ENCODE measurements at regions not wholly inside any gene's neighbourhood (a gene's known extent, or its start where the extent isn't known, plus 50 kb on each side); places are given as distances from the start of the nearest gene placed in this dataset.

DNA sequence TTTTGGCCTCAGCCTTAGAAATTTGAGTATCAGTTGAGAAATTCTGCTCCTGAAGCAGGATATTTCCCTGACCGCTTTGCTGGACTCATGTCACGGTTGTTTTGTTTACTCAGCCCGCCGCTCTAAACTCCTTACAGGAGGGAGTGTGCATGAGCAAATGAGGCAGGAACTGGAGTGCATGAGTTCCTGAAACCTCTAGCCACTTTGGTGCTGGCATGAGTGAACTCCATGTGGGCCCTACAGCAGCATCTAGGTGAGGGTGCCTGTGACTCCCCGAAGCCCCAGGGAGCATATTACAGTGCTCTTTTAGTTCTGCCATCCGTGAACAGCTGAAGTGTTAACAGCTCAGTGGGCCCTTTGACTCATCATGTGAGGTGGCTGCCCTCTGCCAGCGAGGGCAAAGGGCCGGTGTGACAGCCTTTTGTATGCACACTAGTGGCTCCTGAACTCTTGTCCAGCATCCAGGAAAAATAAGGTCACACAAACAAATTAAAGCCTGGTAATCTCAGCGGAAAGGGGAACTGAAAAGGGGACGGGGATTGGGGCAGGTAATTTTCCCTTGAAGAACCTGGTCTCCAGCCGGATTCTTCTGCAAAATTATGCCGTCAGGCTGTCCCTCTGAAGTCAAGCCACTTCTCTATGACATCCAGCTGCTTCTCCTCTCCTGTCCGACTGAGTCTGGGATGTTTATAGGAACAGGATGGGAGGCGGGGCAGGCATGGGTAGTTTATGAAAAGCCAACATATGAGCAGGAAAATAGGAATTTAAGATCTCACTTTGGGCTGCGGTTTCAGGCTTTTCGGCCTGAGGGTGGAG is 1668.7 kb downstream of the SUCLG1 start:
- 28% methylated on average over 16 of the region's 16 CpGs for WGBS (ENCODE audit: insufficient coverage, insufficient replicate concordance, low lambda C conversion rate, missing lambda C conversion rate)
- Histone ChIP-seq H2AFZ (ENCODE audit: control insufficient read depth, low read depth, low read length) (no peak overlapping the region), H3K79me2 (ENCODE audit: control insufficient read depth, insufficient read depth, low read length) (no peaks in the 10 kb centered on the region), H3K4me3 (no peak overlapping the region), H3K27ac (ENCODE audit: control insufficient read depth, insufficient read depth) (no peak overlapping the region), H3K4me1 (ENCODE audit: control insufficient read depth, insufficient read depth, low read length) (no peaks in the 10 kb centered on the region), H3K9ac (ENCODE audit: control insufficient read depth, insufficient read depth, low read length) (no peak overlapping the region), H3K27me3 (replicated peaks in 1 of 2; ENCODE audit: control insufficient read depth in 2 of 2, insufficient read depth in 2 of 2, low read length in 1 of 2) (no peaks in the 10 kb centered on the region), H3K9me3 (replicated peaks; ENCODE audit: control insufficient read depth, insufficient read depth, low read length) (no peaks in the 10 kb centered on the region), H3K4me2 (ENCODE audit: control insufficient read depth, insufficient read depth) (no peak overlapping the region), H4K20me1 (ENCODE audit: control insufficient read depth, insufficient read depth) (no peaks in the 10 kb centered on the region), H3K36me3 (ENCODE audit: control insufficient read depth in 2 of 2, insufficient read depth in 2 of 2, low read length in 1 of 2) (no peaks in the 10 kb centered on the region)
- intact Hi-C loops (cut with micrococcal nuclease; ENCODE audit: unreplicated experiment) = no loop called here
- RAD21 ChIA-PET (ENCODE audit: unreplicated experiment) = no interaction called here
- DNase-seq (ENCODE audit: low read depth, low spot score) (no peak), FAIRE-seq (no peak), ATAC-seq (peak; percentile 17; the same call in 1 of the 3 replicates)
- SMC1A ChIA-PET (ENCODE audit: uncharacterized antibody, unreplicated experiment) = no interaction called here
- no TSS peak for BruUV-seq (replicated peaks)
- CTCF ChIA-PET = interaction anchor here (0.8 kb wide), 1 partner anchor 564 kb away, joined by 3 read pairs; no protein-coding TSS in a partner anchor
- in situ Hi-C loops (cut with MboI) = no loop called here
- POLR2A ChIA-PET = no interaction called here
- TF ChIP-seq CBX5 (IDR thresholded peaks at IDR 0.05; ENCODE audit: low read depth) = no peak

DNA sequence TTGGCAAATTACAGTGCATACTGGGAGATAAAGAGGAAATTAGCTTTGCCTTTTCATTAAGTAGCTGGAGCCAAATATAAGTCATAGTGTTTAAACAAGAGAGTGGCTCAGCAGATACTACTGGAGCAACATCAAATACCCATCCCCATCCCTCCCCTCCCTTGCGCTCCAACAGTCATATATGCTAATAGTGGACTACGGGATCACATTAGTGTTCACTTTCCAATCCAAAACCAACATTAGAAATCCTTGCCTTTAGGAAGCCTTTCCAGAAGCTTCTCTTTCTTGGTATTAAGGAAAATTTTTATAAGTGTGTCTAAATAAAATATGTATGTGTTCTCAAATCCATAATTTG is 1669.3 kb downstream of the SUCLG1 start:
- H2AFZ ChIP-seq (ENCODE audit: control insufficient read depth, low read depth, low read length) = no peak overlapping the region
- no TSS peak for BruUV-seq (replicated peaks)
- TF ChIP-seq NFIC (IDR thresholded peaks at IDR 0.05; ENCODE audit: low read depth, low read length) (no peak), HDAC2 (IDR thresholded peaks at IDR 0.05) (no peak), RAD51 (IDR thresholded peaks at IDR 0.05) (no peak), FOXK2 (IDR thresholded peaks at IDR 0.05) (no peak), MTA2 (IDR thresholded peaks at IDR 0.05; ENCODE audit: low read depth) (no peak), RELA (IDR thresholded peaks at IDR 0.05; ENCODE audit: borderline replicate concordance, partially characterized antibody) (no peak)
- TF ChIP-seq, protein P1, sequence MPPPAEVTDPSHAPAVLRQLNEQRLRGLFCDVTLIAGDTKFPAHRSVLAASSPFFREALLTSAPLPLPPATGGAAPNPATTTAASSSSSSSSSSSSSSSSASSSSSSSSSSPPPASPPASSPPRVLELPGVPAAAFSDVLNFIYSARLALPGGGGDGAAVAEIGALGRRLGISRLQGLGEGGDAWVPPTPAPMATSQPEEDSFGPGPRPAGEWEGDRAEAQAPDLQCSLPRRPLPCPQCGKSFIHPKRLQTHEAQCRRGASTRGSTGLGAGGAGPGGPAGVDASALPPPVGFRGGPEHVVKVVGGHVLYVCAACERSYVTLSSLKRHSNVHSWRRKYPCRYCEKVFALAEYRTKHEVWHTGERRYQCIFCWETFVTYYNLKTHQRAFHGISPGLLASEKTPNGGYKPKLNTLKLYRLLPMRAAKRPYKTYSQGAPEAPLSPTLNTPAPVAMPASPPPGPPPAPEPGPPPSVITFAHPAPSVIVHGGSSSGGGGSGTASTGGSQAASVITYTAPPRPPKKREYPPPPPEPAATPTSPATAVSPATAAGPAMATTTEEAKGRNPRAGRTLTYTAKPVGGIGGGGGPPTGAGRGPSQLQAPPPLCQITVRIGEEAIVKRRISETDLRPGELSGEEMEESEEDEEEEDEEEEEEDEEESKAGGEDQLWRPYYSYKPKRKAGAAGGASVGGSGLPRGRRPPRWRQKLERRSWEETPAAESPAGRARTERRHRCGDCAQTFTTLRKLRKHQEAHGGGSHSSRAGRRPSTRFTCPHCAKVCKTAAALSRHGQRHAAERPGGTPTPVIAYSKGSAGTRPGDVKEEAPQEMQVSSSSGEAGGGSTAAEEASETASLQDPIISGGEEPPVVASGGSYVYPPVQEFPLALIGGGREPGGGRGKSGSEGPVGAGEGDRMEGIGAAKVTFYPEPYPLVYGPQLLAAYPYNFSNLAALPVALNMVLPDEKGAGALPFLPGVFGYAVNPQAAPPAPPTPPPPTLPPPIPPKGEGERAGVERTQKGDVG (CRISPR knock-in tag; IDR thresholded peaks at IDR 0.05) = no peak
- TF ChIP-seq, protein P2, sequence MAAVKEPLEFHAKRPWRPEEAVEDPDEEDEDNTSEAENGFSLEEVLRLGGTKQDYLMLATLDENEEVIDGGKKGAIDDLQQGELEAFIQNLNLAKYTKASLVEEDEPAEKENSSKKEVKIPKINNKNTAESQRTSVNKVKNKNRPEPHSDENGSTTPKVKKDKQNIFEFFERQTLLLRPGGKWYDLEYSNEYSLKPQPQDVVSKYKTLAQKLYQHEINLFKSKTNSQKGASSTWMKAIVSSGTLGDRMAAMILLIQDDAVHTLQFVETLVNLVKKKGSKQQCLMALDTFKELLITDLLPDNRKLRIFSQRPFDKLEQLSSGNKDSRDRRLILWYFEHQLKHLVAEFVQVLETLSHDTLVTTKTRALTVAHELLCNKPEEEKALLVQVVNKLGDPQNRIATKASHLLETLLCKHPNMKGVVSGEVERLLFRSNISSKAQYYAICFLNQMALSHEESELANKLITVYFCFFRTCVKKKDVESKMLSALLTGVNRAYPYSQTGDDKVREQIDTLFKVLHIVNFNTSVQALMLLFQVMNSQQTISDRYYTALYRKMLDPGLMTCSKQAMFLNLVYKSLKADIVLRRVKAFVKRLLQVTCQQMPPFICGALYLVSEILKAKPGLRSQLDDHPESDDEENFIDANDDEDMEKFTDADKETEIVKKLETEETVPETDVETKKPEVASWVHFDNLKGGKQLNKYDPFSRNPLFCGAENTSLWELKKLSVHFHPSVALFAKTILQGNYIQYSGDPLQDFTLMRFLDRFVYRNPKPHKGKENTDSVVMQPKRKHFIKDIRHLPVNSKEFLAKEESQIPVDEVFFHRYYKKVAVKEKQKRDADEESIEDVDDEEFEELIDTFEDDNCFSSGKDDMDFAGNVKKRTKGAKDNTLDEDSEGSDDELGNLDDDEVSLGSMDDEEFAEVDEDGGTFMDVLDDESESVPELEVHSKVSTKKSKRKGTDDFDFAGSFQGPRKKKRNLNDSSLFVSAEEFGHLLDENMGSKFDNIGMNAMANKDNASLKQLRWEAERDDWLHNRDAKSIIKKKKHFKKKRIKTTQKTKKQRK (IDR thresholded peaks at IDR 0.05; ENCODE audit: low read depth, low read length) = no peak

More for the DNA sequence above, 1669.3 kb downstream of the SUCLG1 start:
- 18% methylated on average over 2 of the region's 2 CpGs for WGBS (ENCODE audit: insufficient coverage, insufficient replicate concordance, low lambda C conversion rate, missing lambda C conversion rate)
- no peaks in the 10 kb centered on the region for H3K27me3 ChIP-seq (replicated peaks in 1 of 2; ENCODE audit: control insufficient read depth in 2 of 2, insufficient read depth in 2 of 2, low read length in 1 of 2)
- SMC1A ChIA-PET (ENCODE audit: uncharacterized antibody, unreplicated experiment) = no interaction called here
- intact Hi-C loops (cut with micrococcal nuclease; ENCODE audit: unreplicated experiment) (no loop called here), in situ Hi-C loops (cut with MboI) (no loop called here)
- no peaks in the 10 kb centered on the region for H3K36me3 ChIP-seq (ENCODE audit: control insufficient read depth in 2 of 2, insufficient read depth in 2 of 2, low read length in 1 of 2)
- no peaks in the 10 kb centered on the region for H3K4me1 ChIP-seq (ENCODE audit: control insufficient read depth, insufficient read depth, low read length)
- H3K79me2 ChIP-seq (ENCODE audit: control insufficient read depth, insufficient read depth, low read length) = no peaks in the 10 kb centered on the region
- H3K9ac ChIP-seq (ENCODE audit: control insufficient read depth, insufficient read depth, low read length) = no peak overlapping the region
- ATAC-seq (no peak), FAIRE-seq (no peak), DNase-seq (ENCODE audit: low read depth, low spot score) (no peak)
- no peak overlapping the region for H3K27ac ChIP-seq (ENCODE audit: control insufficient read depth, insufficient read depth)
- CTCF ChIA-PET = interaction anchor here (0.8 kb wide), 1 partner anchor 564 kb away, joined by 3 read pairs; no protein-coding TSS in a partner anchor
- no peaks in the 10 kb centered on the region for H4K20me1 ChIP-seq (ENCODE audit: control insufficient read depth, insufficient read depth)
- H3K4me3 ChIP-seq = no peak overlapping the region
- RAD21 ChIA-PET (ENCODE audit: unreplicated experiment) = no interaction called here
- no peak overlapping the region for H3K4me2 ChIP-seq (ENCODE audit: control insufficient read depth, insufficient read depth)
- POLR2A ChIA-PET = no interaction called here
- no peaks in the 10 kb centered on the region for H3K9me3 ChIP-seq (replicated peaks; ENCODE audit: control insufficient read depth, insufficient read depth, low read length)
